HuH-7 (cell line): ENCODE measurements at regions not wholly inside any gene's neighbourhood (a gene's known extent, or its start where the extent isn't known, plus 50 kb on each side); places are given as distances from the start of the nearest gene placed in this dataset.
A peak's percentile ranks its signal among the peaks of the same experiment; 100 is the strongest.
"Not testable (repeated sequence)": the region's sequence is repeated elsewhere in the genome, so short reads cannot be mapped to it uniquely, and the experiment has no call there.

Source experiments
- DNase-seq: peaks from one replicate; pipeline ENCODE4 v3.0.0; 2011; ENCODE audit warnings: low spot score

GRCh38 chr2:163949693-163950092, 213.9 kb upstream of the FIGN start:
- no peak for DNase-seq

- no peak for DNase-seq
Measured at GRCh38 chr2:163944347-163944737, 208.5 kb upstream of the FIGN start.

- DNase-seq, result peak; percentile 10
Measured at GRCh38 chr2:163943403-163944346, 207.9 kb upstream of the FIGN start.

- DNase-seq, result no peak
Measured at GRCh38 chr2:163934131-163934530, 198.3 kb upstream of the FIGN start.

- no peak for DNase-seq
Measured at GRCh38 chr2:163919717-163920116, 183.9 kb upstream of the FIGN start.

- not testable (repeated sequence) for DNase-seq
Measured at GRCh38 chr2:163914486-163914885, 178.7 kb upstream of the FIGN start.

GRCh38 chr2:163913532-163913944, 177.7 kb upstream of the FIGN start:
- DNase-seq, result not testable (repeated sequence)

GRCh38 chr2:163909411-163910080, 173.7 kb upstream of the FIGN start:
- DNase-seq, result no peak

GRCh38 chr2:163906410-163906809, 170.6 kb upstream of the FIGN start:
- DNase-seq, result no peak

GRCh38 chr2:163897799-163898198, 162.0 kb upstream of the FIGN start:
- DNase-seq, result no peak

GRCh38 chr2:163893444-163893843, 157.6 kb upstream of the FIGN start:
- not testable (repeated sequence) for DNase-seq

- no peak for DNase-seq
Measured at GRCh38 chr2:163888591-163888990, 152.8 kb upstream of the FIGN start.

- DNase-seq, result no peak
Measured at GRCh38 chr2:163887182-163887581, 151.4 kb upstream of the FIGN start.

GRCh38 chr2:163884416-163884815, 148.6 kb upstream of the FIGN start:
- no peak for DNase-seq

GRCh38 chr2:163878718-163879117, 142.9 kb upstream of the FIGN start:
- DNase-seq, result peak; percentile 9

- no peak for DNase-seq
Measured at GRCh38 chr2:163877316-163877715, 141.5 kb upstream of the FIGN start.

GRCh38 chr2:163863073-163863472, 127.3 kb upstream of the FIGN start:
- no peak for DNase-seq

- DNase-seq, result no peak
Measured at GRCh38 chr2:163859951-163860350, 124.1 kb upstream of the FIGN start.

- no peak for DNase-seq
Measured at GRCh38 chr2:163856941-163857340, 121.1 kb upstream of the FIGN start.

GRCh38 chr2:163852616-163853015, 116.8 kb upstream of the FIGN start:
- no peak for DNase-seq

GRCh38 chr2:163849756-163850435, 114.1 kb upstream of the FIGN start:
- no peak for DNase-seq

GRCh38 chr2:163838890-163839289, 103.1 kb upstream of the FIGN start:
- no peak for DNase-seq

GRCh38 chr2:163836167-163836566, 100.4 kb upstream of the FIGN start:
- no peak for DNase-seq
